Activated T-helper 1 cell treated with anti-CD3 and anti-CD28 coated beads, Interleukin-12 subunit alpha, Interleukin-12 subunit beta, Interleukin-2, Interleukin-4 antibody, amounts not matched to agents 30 ng/mL and 10 ng/mL and 1 ng/mL, durations not matched to agents 14 hours and 24 hours and 36 hours (primary cell): ENCODE measurements at regions not wholly inside any gene's neighbourhood (a gene's known extent, or its start where the extent isn't known, plus 50 kb on each side); places are given as distances from the start of the nearest gene placed in this dataset.

Experiments
- DNase-seq: peaks from one replicate; pipeline ENCODE4 v3.0.0; 2021; ENCODE audit warnings: low spot score
- H3K27ac Mint-ChIP-seq: one replicate; pipeline ENCODE4 v1.8.0; 2021; ENCODE audit warnings: mild to moderate bottlenecking, mixed read lengths
- H3K27me3 Mint-ChIP-seq: one replicate; pipeline ENCODE4 v1.8.0; 2022; ENCODE audit warnings: mild to moderate bottlenecking, moderate library complexity, mixed read lengths; ENCODE audit not compliant: insufficient read depth
- H3K36me3 Mint-ChIP-seq: one replicate; pipeline ENCODE4 v1.8.0; 2021; ENCODE audit warnings: low read depth, mixed read lengths
- H3K4me1 Mint-ChIP-seq: one replicate; pipeline ENCODE4 v1.8.0; 2021; ENCODE audit warnings: low read depth, mixed read lengths
- H3K4me3 Mint-ChIP-seq: one replicate; pipeline ENCODE4 v1.8.0; 2021; ENCODE audit warnings: mild to moderate bottlenecking, moderate library complexity, mixed read lengths
- H3K9me3 Mint-ChIP-seq: one replicate; pipeline ENCODE4 v1.8.0; 2021; ENCODE audit warnings: mixed read lengths
- intact Hi-C: fragments of 100-400 bp; cut with micrococcal nuclease; formaldehyde crosslinking; loops from one replicate; pipeline ENCODE4 v1.15.1; 2024

DNA sequence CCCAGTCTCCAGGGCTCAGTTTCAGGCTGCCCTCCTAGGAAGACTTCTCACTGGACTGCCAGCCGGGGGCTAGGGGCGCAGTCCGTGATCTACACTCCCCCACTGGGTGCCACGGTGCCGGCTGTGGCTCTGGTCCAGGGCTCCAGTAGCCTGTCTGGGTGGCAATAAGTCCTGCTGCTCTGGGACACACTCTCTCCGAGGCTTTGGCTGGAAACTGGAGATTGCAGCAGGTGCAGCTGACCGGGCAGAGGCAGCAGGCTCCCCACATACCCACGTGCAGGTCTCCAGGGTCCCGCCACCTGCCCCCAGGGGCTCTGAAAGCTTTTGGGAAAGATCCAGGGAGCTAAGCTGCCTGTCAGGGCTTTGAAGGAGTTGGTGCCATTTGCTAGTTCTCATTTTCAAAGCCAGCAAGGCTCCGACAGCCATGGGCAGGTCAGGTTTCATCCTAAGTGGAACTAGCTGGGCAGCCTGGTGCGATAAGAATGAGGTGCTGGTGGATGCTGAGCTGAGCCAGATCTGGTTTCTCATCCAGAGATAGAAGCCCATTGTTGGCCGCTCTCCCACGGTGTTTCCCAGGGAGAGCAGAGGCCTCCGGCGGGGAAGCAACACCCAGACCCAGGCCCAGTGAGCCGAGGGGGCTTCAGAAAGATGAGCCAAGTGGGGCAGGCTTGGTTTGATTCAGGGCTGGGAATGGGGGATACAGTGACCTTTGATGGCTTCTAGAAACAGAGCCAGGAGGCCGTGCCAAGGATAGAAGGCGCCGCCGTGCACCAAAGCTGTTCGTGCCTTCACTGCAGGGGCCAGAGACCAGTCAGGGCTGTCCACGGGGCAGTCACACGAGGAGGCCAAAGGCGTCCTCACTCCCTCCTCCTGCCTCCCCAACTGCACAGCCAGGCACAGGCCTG, 141.7 kb upstream of the GPC1 start:
- peaks cover 2% of the 10 kb centered on the region for H3K27me3 Mint-ChIP-seq
- H3K4me1 Mint-ChIP-seq: no peaks in the 10 kb centered on the region
- H3K27ac Mint-ChIP-seq: no peak overlapping the region
- no peaks in the 10 kb centered on the region for H3K36me3 Mint-ChIP-seq
- no peak overlapping the region for H3K4me3 Mint-ChIP-seq
- intact Hi-C loops: no loop called here
- DNase-seq: no peak
- no peaks in the 10 kb centered on the region for H3K9me3 Mint-ChIP-seq

DNA sequence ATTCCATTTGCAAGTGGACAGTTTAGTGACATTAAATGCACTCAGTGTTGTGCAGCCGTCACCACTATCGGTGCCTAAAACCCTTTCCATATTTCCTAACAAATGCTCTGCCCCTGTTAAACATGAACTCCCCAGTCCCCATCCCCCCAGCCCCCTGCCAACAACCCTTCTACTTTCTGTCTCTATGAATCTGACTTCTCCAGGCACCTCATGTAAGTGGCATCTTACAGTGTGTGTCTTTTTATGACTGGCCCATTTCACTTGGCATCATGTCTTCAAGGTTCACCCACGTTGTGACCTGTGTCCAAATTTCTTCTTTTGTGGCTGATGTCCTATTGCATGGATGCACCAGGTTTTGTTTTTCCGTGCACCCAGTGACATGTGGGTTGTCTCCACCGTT, 140.9 kb upstream of the GPC1 start:
- no peaks in the 10 kb centered on the region for H3K36me3 Mint-ChIP-seq
- no peak for DNase-seq
- H3K9me3 Mint-ChIP-seq: no peaks in the 10 kb centered on the region
- no peak overlapping the region for H3K27ac Mint-ChIP-seq
- no peaks in the 10 kb centered on the region for H3K4me1 Mint-ChIP-seq
- H3K27me3 Mint-ChIP-seq: peaks cover 2% of the 10 kb centered on the region
- no peak overlapping the region for H3K4me3 Mint-ChIP-seq
- intact Hi-C loops: no loop called here

DNA sequence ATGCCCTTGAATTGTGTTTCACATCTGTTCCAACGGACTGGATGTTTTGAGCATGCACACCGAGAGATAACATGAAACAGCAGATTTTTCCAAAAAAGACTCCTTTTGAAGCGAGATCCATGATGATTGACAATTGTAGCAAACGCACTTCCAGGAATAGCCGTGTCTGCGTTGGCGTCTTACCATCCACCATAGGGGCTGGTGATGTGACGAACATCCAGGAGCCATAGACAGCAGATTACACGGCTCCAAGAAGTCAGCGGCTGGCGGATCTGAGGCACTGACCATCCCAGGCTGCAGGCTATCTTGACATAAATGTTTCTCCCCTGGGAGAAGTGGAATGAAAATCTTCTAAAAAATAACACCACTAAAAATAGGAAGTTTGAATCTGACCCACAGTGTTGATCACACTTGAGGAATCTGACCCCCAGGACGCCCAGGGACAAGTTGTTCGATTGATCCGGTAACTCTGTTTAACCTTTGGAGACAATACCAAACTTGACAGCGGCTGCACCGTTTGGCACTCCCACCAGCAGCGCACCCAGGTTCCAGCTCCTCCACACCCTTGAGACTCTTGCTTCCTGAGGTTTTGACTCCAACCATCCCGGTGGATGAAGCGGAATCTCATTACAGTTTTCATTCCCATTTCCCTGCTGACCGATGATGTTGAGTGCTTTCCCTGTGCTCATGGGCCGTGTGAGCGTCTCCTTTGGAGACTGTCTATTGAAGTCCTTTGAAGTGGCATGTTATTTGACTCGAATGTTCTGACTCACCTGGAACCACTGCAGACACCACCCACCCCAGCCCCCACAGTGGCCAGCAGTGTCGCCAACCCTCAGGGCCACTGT, 140.0 kb upstream of the GPC1 start:
- Mint-ChIP-seq H3K4me3 (no peak overlapping the region), H3K4me1 (no peaks in the 10 kb centered on the region), H3K27ac (no peak overlapping the region), H3K27me3 (peaks cover 2% of the 10 kb centered on the region), H3K9me3 (no peaks in the 10 kb centered on the region), H3K36me3 (no peaks in the 10 kb centered on the region)
- intact Hi-C loops: no loop called here
- no peak for DNase-seq

DNA sequence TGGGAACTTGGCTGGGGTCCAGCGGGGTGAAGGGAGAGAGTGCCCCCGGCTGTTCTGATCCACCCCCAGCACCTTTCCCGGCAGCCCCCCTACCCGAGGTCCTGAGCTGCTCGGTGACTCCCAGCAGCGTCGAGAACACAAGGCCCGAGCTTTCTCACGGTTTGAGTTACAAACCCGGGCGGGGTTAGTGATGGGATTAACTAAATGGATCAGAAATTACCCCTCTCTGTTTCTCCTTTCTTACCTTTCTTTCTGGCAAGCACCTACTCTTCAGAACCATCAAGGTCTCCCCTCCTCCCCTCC, 139.4 kb upstream of the GPC1 start:
- no peaks in the 10 kb centered on the region for H3K9me3 Mint-ChIP-seq

DNA sequence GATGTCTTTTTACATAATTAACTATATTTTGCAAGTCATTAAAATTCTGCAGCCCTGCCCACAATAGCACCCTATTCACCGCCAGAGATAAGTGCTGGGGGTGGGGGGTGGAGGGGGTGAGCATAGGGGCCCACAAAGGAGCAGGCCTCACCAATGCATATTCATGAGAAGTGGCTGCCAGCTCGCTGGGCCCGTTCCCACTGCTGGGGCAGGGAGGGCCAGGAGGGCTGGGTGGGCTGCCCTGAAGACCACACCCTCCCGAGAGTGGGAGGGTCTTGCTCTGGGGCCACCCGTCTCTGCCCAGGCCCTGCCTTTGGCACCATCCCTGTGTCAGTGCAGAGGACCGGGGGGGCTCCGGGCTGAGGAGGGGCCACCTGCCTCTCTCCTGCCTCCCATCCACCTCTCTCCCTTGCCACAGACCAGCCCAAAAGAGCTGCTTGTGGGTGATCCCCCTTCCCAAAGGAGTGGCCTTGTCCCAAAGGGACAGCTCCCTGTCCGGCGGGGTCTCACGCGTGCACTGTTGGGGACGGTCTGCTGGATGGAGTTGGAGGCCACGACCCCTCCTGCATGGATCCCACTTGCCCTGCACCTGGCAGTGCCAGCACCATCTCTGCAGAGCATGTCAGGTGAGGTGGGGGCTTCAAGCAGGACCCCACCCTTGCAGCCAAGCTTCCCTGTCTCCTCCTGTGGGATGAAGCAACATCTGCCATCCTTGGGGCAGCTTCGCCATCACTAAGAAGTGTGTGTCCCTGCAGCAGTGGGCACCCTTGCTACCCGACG, 138.8 kb upstream of the GPC1 start:
- no peak overlapping the region for H3K27ac Mint-ChIP-seq
- intact Hi-C loops: no loop called here
- no peak for DNase-seq
- no peaks in the 10 kb centered on the region for H3K9me3 Mint-ChIP-seq
- H3K27me3 Mint-ChIP-seq: no peaks in the 10 kb centered on the region
- no peaks in the 10 kb centered on the region for H3K36me3 Mint-ChIP-seq
- H3K4me3 Mint-ChIP-seq: no peak overlapping the region
- no peaks in the 10 kb centered on the region for H3K4me1 Mint-ChIP-seq

More for the DNA sequence above, 139.4 kb upstream of the GPC1 start:
- Mint-ChIP-seq H3K4me1 (no peaks in the 10 kb centered on the region), H3K27me3 (peaks cover 2% of the 10 kb centered on the region), H3K36me3 (no peaks in the 10 kb centered on the region), H3K27ac (no peak overlapping the region), H3K4me3 (no peak overlapping the region)
- intact Hi-C loops: no loop called here
- no peak for DNase-seq

DNA sequence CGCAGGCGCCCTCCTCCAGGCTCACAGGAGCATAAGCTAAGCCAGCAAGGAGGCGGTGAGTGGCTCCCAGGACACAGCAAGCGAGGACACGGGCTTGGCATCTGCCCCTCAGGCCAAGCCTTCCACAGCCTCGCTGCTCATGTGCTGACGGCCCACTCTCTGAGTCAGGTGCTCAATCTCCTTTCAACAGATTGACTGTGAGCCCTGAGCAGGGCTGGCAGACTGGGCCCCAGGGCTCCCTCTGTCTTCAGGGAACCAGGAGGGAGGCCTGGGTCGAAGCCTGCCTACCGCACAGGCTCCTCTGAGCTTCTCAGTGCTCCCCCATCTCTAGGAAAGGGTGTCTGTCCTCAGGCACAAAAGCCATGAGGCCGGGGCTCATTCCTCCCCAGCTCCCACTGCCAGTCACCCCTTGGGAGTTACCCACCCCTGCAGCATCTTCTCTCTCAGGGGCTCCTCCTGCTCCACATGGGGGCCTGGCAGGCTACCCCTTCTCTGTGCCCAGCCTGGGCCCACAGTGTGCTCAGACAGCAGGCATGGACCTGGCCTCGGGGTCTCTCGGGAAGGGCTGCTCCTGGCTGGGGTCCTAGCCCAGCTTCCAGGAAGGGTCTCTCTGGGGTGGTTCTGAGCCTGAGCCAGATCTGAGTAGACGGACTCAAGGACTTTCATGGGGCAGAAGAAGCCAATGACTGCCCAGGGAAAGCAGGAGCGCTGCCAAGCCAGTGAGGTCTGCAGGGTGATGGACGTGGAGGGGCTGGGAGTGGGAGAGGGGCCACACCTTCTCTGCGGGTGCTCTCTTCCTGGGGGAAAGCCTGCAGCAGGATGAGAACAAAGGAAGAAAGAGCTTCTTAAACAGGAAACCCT, 138.0 kb upstream of the GPC1 start:
- Mint-ChIP-seq H3K27ac (no peak overlapping the region), H3K4me1 (no peaks in the 10 kb centered on the region), H3K4me3 (no peak overlapping the region), H3K9me3 (no peaks in the 10 kb centered on the region), H3K36me3 (no peaks in the 10 kb centered on the region), H3K27me3 (no peaks in the 10 kb centered on the region)
- intact Hi-C loops: no loop called here
- no peak for DNase-seq

DNA sequence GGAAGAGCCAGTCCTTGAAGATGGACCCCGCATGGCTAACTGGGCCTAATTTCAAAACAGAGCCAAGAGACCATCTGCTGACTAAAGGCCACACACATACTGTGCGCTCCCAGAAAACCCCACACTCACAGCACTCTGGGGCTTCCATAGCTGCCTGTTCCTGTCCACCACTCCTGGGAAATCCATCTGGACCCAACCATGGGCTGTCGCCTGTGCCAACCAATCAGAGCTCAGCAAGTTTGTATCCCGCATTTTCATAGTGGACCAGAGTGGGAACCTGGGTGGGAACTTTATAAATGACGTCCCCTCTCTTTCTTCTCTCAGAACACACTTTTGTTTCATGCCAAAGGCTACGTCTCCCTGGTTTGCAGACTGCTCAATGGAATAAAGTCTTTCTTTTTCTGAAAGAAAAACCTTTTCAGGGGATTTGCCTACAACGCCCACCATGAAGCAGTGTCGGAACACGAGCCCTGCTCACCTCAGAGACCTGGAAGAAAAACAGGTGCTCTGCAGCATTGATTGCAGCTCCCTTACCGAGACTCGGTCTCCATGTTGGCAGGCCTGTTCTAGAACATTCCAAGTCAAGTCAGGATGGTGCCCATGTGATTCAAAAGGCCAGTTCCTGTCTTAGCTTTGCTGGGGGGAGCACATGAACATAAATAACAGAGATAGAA, 137.2 kb upstream of the GPC1 start:
- intact Hi-C loops: no loop called here
- Mint-ChIP-seq H3K36me3 (no peaks in the 10 kb centered on the region), H3K4me3 (no peak overlapping the region), H3K4me1 (no peaks in the 10 kb centered on the region), H3K9me3 (no peaks in the 10 kb centered on the region), H3K27ac (no peak overlapping the region), H3K27me3 (no peaks in the 10 kb centered on the region)
- DNase-seq: no peak

DNA sequence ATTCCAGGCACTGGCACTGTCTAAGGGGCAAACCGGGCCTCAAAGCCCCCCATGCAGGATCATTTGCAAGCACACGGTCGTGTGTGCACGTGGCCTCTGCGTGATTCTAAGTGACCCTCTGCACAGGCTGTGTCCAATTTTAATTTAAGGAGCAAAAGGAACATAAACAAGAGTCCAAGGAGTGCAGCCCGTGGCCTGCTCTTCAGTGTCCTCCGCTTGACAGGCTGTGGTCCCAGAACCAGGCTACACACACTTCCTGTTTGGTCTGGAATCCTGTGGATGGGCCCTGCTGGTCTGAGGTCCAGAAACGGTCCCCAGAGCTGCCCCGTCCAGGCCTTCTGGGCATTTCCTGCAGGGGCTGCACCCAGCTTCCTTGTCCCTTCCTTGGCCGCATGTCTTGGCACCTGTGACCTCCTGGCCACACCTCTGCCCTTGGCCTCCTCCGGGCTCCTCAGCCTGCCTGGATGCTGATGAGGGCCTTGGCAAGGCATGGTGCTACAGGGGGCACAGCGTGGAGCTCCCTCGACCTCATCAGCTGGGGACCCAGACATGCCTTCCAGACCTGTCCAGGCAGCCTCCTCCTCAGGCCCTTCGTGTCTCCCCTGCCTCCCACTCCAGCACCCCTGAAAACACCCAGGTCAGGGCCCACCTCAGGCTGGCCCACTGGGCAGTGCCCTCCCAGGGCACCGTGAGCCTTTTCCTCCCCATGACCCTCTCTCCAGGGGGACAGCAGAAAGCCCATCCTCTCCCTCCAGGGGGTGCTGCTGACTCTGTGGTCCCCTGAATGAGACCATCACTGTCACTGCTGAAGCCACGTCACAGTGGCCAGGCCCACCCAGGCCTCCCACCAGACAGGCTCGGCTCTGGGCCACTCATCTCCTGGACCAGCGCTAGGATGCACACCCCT, 136.4 kb upstream of the GPC1 start:
- DNase-seq: no peak
- Mint-ChIP-seq H3K36me3 (no peaks in the 10 kb centered on the region), H3K27ac (no peak overlapping the region), H3K27me3 (no peaks in the 10 kb centered on the region), H3K4me3 (no peak overlapping the region), H3K4me1 (no peaks in the 10 kb centered on the region), H3K9me3 (no peaks in the 10 kb centered on the region)
- intact Hi-C loops: loop anchor here (1.0 kb wide), 1 partner anchor 139 kb away; no protein-coding TSS in a partner anchor

DNA sequence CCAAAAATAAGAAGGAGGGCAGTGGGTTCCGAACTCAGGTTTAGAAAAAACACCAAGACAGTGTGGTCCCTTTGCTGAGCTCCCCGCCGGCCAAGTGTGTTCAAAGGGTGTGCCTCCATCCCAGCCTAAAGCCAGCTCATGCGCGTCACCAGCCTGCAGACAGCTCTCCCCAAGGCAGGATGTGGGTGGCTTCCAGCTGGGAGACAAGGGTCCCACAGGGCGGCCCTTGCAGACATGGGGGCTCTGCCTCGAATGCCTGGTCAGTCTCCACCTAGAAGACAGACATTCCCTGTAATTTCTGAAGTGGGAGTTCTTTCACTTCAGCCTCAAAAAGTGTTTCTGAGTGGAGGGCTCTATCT, 135.8 kb upstream of the GPC1 start:
- Mint-ChIP-seq H3K36me3 (no peaks in the 10 kb centered on the region), H3K27ac (no peak overlapping the region), H3K27me3 (no peaks in the 10 kb centered on the region), H3K9me3 (no peaks in the 10 kb centered on the region), H3K4me1 (no peaks in the 10 kb centered on the region), H3K4me3 (no peak overlapping the region)
- no peak for DNase-seq
- intact Hi-C loops: loop anchor here (1.0 kb wide), 1 partner anchor 139 kb away; no protein-coding TSS in a partner anchor

DNA sequence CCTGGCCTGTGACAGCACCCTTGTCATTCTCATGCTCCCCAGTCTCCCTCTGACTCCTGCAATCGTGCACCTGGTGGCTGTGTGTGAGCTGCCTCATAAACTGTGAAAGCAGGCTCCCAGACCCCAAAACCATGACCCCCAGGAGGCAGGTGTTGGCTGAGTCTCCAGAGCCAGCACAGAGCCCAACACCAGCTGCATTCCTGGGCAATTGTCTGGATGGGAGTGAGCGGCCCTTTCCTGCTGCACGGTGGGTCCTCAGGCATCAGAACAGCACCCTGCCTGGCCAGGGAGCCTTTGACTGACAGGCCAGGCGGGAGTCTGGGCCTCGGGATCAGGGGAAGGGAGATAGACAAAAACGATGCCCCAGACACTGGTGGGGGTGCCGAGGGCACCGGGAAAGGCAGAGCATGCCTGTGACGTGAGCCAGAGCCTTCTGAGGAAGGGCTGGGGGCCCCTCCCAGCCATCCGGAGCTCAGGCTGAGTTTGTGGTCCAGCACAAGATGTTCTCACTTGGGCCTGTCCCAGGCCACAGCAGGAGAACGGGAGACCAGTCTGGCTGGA, 135.1 kb upstream of the GPC1 start:
- H3K27ac Mint-ChIP-seq: no peak overlapping the region
- DNase-seq: no peak
- H3K9me3 Mint-ChIP-seq: no peaks in the 10 kb centered on the region
- intact Hi-C loops: no loop called here
- H3K27me3 Mint-ChIP-seq: no peaks in the 10 kb centered on the region
- H3K36me3 Mint-ChIP-seq: no peaks in the 10 kb centered on the region
- H3K4me3 Mint-ChIP-seq: no peak overlapping the region
- no peaks in the 10 kb centered on the region for H3K4me1 Mint-ChIP-seq

DNA sequence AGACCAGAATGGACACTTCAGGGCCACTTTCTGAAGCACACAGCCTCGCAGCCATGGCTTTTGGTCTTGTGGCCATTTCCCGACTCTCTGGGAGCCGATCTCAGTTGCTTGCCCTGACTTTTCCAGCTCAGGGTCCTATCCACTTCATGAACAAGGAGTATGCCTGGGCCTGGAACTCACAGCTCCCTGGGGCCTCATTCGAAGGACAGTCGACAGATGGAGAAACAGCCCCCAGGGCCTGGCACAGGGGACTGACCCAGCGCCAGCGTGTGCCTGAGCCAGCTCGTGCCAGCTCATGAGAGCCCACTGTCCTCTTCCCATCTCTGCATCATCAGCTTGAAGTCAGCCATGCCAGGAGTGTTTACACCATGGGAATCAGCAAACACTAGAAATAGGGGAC, 134.6 kb upstream of the GPC1 start:
- no peak for DNase-seq
- Mint-ChIP-seq H3K4me3 (no peak overlapping the region), H3K36me3 (no peaks in the 10 kb centered on the region), H3K27me3 (no peaks in the 10 kb centered on the region), H3K4me1 (no peaks in the 10 kb centered on the region), H3K27ac (no peak overlapping the region), H3K9me3 (no peaks in the 10 kb centered on the region)
- intact Hi-C loops: no loop called here
